HepG2 (cell line): ENCODE measurements at regions not wholly inside any gene's neighbourhood (a gene's known extent, or its start where the extent isn't known, plus 50 kb on each side); places are given as distances from the start of the nearest gene placed in this dataset.

Experiments
- ATAC-seq: fragments of 200-7000 bp; cut with Tn5 transposase; 3 replicates; pipeline ENCODE4 v1.9.1; 2020; ENCODE audit warnings: mild to moderate bottlenecking, moderate library complexity
- BruUV-seq: library from RNA; stranded (reverse); fragments of 400-500 nt; replicated peaks from 2 replicates; lab custom pipeline; 2021; lab: Mats Ljungman, UMichigan
- CTCF ChIA-PET: fragments of 300-600 bp; formaldehyde crosslinking; extraction: SDS; loops from one replicate; lab custom pipeline; 2021; ENCODE audit warnings: low total read pairs, inconsistent platforms, low intra/inter-chr PET ratio; lab: Yijun Ruan, JAX
- POLR2A ChIA-PET: fragments of 350-600 bp; sonication (Branson Sonifier 250); formaldehyde crosslinking; loops from one replicate; lab custom pipeline; 2020; ENCODE audit warnings: antibody characterized with exemption, inconsistent platforms; lab: Yijun Ruan, JAX
- DNase-seq: peaks from one replicate; pipeline ENCODE4 v3.0.0-alpha.2; 2015; ENCODE audit warnings: low spot score
- FAIRE-seq: peaks from 3 replicates; lab custom pipeline; 2011; peaks lifted over from hg19 to GRCh38; lab: Jason Lieb, UNC
- H2AFZ ChIP-seq: one replicate; pipeline ENCODE4 v1.6.1; 2011; ENCODE audit warnings: low read length, inconsistent platforms
- H3K27ac ChIP-seq: fragments of 300-600 bp; 3 replicates; pipeline ENCODE4 v1.8.0; 2011; ENCODE audit warnings: mixed run types, mild to moderate bottlenecking, mixed read lengths, low read length, inconsistent platforms; ENCODE audit not compliant: insufficient read depth; ENCODE audit errors: extremely low read length
- H3K27me3 ChIP-seq, 2 experiments: fragments of 200-600 bp in 1 of 2; 2 replicates in 1 of 2; 3 replicates in 1 of 2; pipeline versions ENCODE4 v1.6.0 to v1.8.0; 2011; ENCODE audit warnings: low read length in 2 of 2, mild to moderate bottlenecking in 2 of 2, moderate library complexity in 2 of 2, inconsistent platforms in 1 of 2; ENCODE audit not compliant: insufficient read depth in 2 of 2, control insufficient read depth in 1 of 2
- H3K36me3 ChIP-seq, 2 experiments: fragments of 200-600 bp in 1 of 2; replicated peaks in 1 of 2; 2 replicates in 1 of 2; 3 replicates in 1 of 2; pipeline versions ENCODE4 v1.5.1 to v1.8.0; 2011; ENCODE audit warnings: low read length in 2 of 2, inconsistent platforms in 1 of 2; ENCODE audit not compliant: insufficient read depth in 2 of 2, control insufficient read depth in 1 of 2
- H3K4me1 ChIP-seq: 2 replicates; pipeline ENCODE4 v1.5.1; 2012; ENCODE audit warnings: low read length, inconsistent platforms; ENCODE audit not compliant: insufficient read depth
- H3K4me2 ChIP-seq: 2 replicates; pipeline ENCODE4 v1.6.0; 2011; ENCODE audit warnings: low read depth, low read length, inconsistent platforms
- H3K4me3 ChIP-seq, 3 experiments: fragments of 200-600 bp in 1 of 3; sonication (generic), shearing (Covaris generic) in 1 of 3; replicated peaks in 1 of 3; 2 replicates each; pipeline ENCODE4 v1.5.1; 2011 to 2016; ENCODE audit warnings: low read length in 3 of 3, inconsistent platforms in 2 of 3, low read depth in 2 of 3, mild to moderate bottlenecking in 2 of 3, control low read depth in 1 of 3, mixed read lengths in 1 of 3; ENCODE audit not compliant: insufficient read depth in 1 of 3
- H3K79me2 ChIP-seq: one replicate; pipeline ENCODE4 v1.6.1; 2011; ENCODE audit warnings: low read length, inconsistent platforms; ENCODE audit not compliant: insufficient read depth
- H3K9ac ChIP-seq: 2 replicates; pipeline ENCODE4 v1.6.0; 2011; ENCODE audit warnings: mild to moderate bottlenecking, low read depth, low read length, inconsistent platforms; ENCODE audit not compliant: insufficient read depth
- H3K9me3 ChIP-seq: 2 replicates; pipeline ENCODE4 v1.5.1; 2012; ENCODE audit warnings: mild to moderate bottlenecking, low read length
- H4K20me1 ChIP-seq: 2 replicates; pipeline ENCODE4 v1.6.0; 2011; ENCODE audit warnings: inconsistent platforms, mild to moderate bottlenecking, low read length, moderate library complexity; ENCODE audit not compliant: insufficient read depth
- ATF1 ChIP-seq: IDR thresholded peaks from 2 replicates; pipeline ENCODE4 v1.6.1; 2016; ENCODE audit warnings: mild to moderate bottlenecking, control low read depth
- BORCS8-MEF2B ChIP-seq: sonication (generic); formaldehyde crosslinking; IDR thresholded peaks from 2 replicates; pipeline ENCODE4 v1.8.0; 2022; ENCODE audit warnings: mild to moderate bottlenecking, missing genetic modification reagents
- FOXK1 ChIP-seq: sonication (generic); formaldehyde crosslinking; IDR thresholded peaks from 2 replicates; pipeline ENCODE4 v1.4.0; 2020; ENCODE audit warnings: low read depth, missing genetic modification reagents, borderline replicate concordance
- GTF3A ChIP-seq: sonication (generic); formaldehyde crosslinking; conservative IDR thresholded peaks from 2 replicates; pipeline ENCODE4 v1.4.0; 2020; ENCODE audit warnings: mild to moderate bottlenecking, missing genetic modification reagents
- POLR2AphosphoS5 ChIP-seq: IDR thresholded peaks from 2 replicates; pipeline ENCODE4 v1.6.1; 2012; ENCODE audit warnings: low read depth, low read length
- ZFAT ChIP-seq: sonication (generic); formaldehyde crosslinking; conservative IDR thresholded peaks from 2 replicates; pipeline ENCODE4 v1.8.1; 2023; ENCODE audit warnings: missing genetic modification reagents, inconsistent platforms
- ZNF3 ChIP-seq: IDR thresholded peaks from 2 replicates; pipeline ENCODE4 v1.7.0; 2017; ENCODE audit warnings: inconsistent platforms
- ZNF34 ChIP-seq: sonication (generic); formaldehyde crosslinking; IDR thresholded peaks from 2 replicates; pipeline ENCODE4 v1.4.0; 2020; ENCODE audit warnings: mild to moderate bottlenecking, missing genetic modification reagents, borderline replicate concordance
- WGBS: methylation state at CpG from one replicate; pipeline ENCODE4 v1.1.6; 2017; ENCODE audit warnings: low lambda C conversion rate; 5-methylcytosine and 5-hydroxymethylcytosine counted together
- in situ Hi-C: cut with HindIII; loops from 2 replicates; pipeline ENCODE4 v1.10.0; 2017; ENCODE audit warnings: low pct_unique_long_range_greater_than_20kb; ENCODE audit not compliant: extremely low pct_ligation_motif_present
- intact Hi-C: fragments of 100-400 bp; cut with micrococcal nuclease; formaldehyde crosslinking; loops from one replicate; pipeline ENCODE4 v1.10.0; 2022; ENCODE audit not compliant: unreplicated experiment
- TF ChIP-seq, protein P1 (sequence below): sonication (generic); formaldehyde crosslinking; IDR thresholded peaks from 2 replicates; pipeline ENCODE4 v1.5.0; 2020; ENCODE audit warnings: missing genetic modification reagents, mild to moderate bottlenecking, borderline replicate concordance
- TF ChIP-seq, protein P2 (sequence below): sonication (generic); formaldehyde crosslinking; IDR thresholded peaks from 2 replicates; pipeline ENCODE4 v1.8.1; 2023; ENCODE audit warnings: mild to moderate bottlenecking, missing genetic modification reagents
- TF ChIP-seq, protein P3 (sequence below): sonication (generic); formaldehyde crosslinking; IDR thresholded peaks from 2 replicates; pipeline ENCODE4 v1.4.0; 2020; ENCODE audit warnings: missing genetic modification reagents, low read depth, mild to moderate bottlenecking, borderline replicate concordance
- TF ChIP-seq, protein P4 (sequence below): sonication (generic); formaldehyde crosslinking; IDR thresholded peaks from 2 replicates; pipeline ENCODE4 v1.4.0; 2020; ENCODE audit warnings: mild to moderate bottlenecking, missing genetic modification reagents
- TF ChIP-seq, protein P5 (sequence below): sonication (generic); formaldehyde crosslinking; IDR thresholded peaks from 2 replicates; pipeline ENCODE4 v1.4.0; 2020; ENCODE audit warnings: mild to moderate bottlenecking, missing genetic modification reagents

DNA sequence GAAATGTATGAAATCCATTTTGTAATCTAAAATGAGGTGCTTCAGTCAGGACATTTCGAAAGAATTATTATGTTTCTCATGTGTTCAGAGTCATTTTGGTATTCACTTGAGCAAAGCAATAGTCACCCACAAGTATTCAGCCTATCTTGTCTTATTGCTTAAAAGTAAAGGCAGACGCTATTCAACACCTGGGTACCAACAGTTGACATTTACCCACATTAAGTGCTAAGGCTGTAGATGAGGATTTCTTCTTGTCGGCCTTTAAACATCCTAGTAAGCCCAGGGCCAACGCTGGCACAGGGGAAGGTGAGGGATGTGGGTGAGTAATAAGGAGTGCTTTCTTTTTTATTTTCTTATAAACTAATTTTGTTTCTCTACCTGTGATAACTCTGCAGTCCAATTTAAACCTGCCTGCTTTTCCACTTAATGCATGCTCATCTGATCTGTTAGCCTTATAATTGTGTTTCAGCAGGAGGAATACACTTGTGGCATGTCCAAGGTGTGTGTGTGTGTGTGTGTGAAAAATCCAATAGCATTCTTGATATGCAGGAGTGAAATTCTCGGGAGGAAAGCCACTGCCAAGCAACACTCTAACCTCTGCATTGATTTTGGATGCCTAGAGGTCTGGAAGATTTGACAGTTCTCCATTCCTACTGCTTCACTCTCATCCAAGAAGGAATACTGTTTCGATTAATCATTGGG is 252.0 kb downstream of the SOX4 start:
- TF ChIP-seq BORCS8-MEF2B (no peak), POLR2AphosphoS5 (no peak), GTF3A (CRISPR knock-in tag) (no peak), ZNF34 (CRISPR knock-in tag) (no peak), ZFAT (CRISPR knock-in tag) (no peak), ATF1 (no peak), FOXK1 (CRISPR knock-in tag) (no peak), ZNF3 (CRISPR knock-in tag) (no peak)
- TF ChIP-seq, protein P1, sequence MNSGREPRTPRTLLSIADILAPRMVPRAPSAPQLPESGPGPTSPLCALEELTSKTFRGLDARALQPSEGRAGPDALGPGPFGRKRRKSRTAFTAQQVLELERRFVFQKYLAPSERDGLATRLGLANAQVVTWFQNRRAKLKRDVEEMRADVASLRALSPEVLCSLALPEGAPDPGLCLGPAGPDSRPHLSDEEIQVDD (CRISPR knock-in tag): no peak
- TF ChIP-seq, protein P2, sequence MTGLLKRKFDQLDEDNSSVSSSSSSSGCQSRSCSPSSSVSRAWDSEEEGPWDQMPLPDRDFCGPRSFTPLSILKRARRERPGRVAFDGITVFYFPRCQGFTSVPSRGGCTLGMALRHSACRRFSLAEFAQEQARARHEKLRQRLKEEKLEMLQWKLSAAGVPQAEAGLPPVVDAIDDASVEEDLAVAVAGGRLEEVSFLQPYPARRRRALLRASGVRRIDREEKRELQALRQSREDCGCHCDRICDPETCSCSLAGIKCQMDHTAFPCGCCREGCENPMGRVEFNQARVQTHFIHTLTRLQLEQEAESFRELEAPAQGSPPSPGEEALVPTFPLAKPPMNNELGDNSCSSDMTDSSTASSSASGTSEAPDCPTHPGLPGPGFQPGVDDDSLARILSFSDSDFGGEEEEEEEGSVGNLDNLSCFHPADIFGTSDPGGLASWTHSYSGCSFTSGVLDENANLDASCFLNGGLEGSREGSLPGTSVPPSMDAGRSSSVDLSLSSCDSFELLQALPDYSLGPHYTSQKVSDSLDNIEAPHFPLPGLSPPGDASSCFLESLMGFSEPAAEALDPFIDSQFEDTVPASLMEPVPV: no peak
- TF ChIP-seq, protein P3, sequence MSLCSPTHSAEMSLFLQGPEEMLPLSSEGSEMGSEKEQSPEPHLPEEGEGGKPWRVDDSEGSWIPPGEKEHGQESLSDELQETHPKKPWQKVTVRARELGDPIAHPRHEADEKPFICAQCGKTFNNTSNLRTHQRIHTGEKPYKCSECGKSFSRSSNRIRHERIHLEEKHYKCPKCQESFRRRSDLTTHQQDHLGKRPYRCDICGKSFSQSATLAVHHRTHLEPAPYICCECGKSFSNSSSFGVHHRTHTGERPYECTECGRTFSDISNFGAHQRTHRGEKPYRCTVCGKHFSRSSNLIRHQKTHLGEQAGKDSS (CRISPR knock-in tag): no peak
- TF ChIP-seq, protein P4, sequence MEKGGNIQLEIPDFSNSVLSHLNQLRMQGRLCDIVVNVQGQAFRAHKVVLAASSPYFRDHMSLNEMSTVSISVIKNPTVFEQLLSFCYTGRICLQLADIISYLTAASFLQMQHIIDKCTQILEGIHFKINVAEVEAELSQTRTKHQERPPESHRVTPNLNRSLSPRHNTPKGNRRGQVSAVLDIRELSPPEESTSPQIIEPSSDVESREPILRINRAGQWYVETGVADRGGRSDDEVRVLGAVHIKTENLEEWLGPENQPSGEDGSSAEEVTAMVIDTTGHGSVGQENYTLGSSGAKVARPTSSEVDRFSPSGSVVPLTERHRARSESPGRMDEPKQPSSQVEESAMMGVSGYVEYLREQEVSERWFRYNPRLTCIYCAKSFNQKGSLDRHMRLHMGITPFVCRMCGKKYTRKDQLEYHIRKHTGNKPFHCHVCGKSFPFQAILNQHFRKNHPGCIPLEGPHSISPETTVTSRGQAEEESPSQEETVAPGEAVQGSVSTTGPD: no peak
- TF ChIP-seq, protein P5, sequence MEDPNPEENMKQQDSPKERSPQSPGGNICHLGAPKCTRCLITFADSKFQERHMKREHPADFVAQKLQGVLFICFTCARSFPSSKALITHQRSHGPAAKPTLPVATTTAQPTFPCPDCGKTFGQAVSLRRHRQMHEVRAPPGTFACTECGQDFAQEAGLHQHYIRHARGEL (CRISPR knock-in tag): no peak
- TF ChIP-seq, all 625 proteins: peak for 0
- POLR2A ChIA-PET: no interaction called here
- no peaks in the 10 kb centered on the region for H3K36me3 ChIP-seq
- intact Hi-C loops: no loop called here
- H4K20me1 ChIP-seq: no peaks in the 10 kb centered on the region
- H2AFZ ChIP-seq: no peak overlapping the region
- H3K9me3 ChIP-seq: no peaks in the 10 kb centered on the region
- H3K4me2 ChIP-seq: no peak overlapping the region
- CTCF ChIA-PET: no interaction called here
- in situ Hi-C loops: no loop called here
- DNase-seq (no peak), ATAC-seq (no peak), FAIRE-seq (no peak)
- no TSS peak for BruUV-seq
- H3K4me1 ChIP-seq: peaks cover 19% of the 10 kb centered on the region
- H3K27ac ChIP-seq: no peak overlapping the region
- no peaks in the 10 kb centered on the region for H3K79me2 ChIP-seq
- H3K27me3 ChIP-seq: no peaks in the 10 kb centered on the region
- H3K4me3 ChIP-seq: no peak overlapping the region
- WGBS: 49% methylated on average over 6 of the region's 6 CpGs
- H3K9ac ChIP-seq: no peak overlapping the region
